Right cardiac atrium (tissue), 5 donors: ENCODE measurements at regions not wholly inside any gene's neighbourhood (a gene's known extent, or its start where the extent isn't known, plus 50 kb on each side); places are given as distances from the start of the nearest gene placed in this dataset.
"Not testable (repeated sequence)": the region's sequence is repeated elsewhere in the genome, so short reads cannot be mapped to it uniquely, and the experiment has no call there.

Experiments used
- ATAC-seq, 2 donors: fragments of 200-7000 bp; cut with Tn5 transposase; one replicate each; pipeline versions ENCODE4 v1.8.0 to v1.9.1; 2020; ENCODE audit warnings: moderate library complexity in 2 of 2, mild to moderate bottlenecking in 1 of 2
- DNase-seq, 3 donors: peaks; one replicate each; pipeline ENCODE4 v3.0.0-alpha.2; 2020
- H3K27ac ChIP-seq: one replicate; pipeline ENCODE4 v1.5.1; 2013; ENCODE audit warnings: mild to moderate bottlenecking, low read length, control low read depth, moderate library complexity
- H3K27me3 ChIP-seq: one replicate; pipeline ENCODE4 v1.6.1; 2013; ENCODE audit not compliant: control insufficient read depth, insufficient read depth
- H3K4me1 ChIP-seq: one replicate; pipeline ENCODE4 v1.6.1; 2013; ENCODE audit warnings: low read length; ENCODE audit not compliant: control insufficient read depth, insufficient read depth
- H3K4me3 ChIP-seq: one replicate; pipeline ENCODE4 v1.5.1; 2013; ENCODE audit warnings: low read length, control low read depth
- H3K9me3 ChIP-seq: one replicate; pipeline ENCODE4 v1.6.1; 2013; ENCODE audit warnings: low read length; ENCODE audit not compliant: control insufficient read depth
- WGBS: extraction: QIAGEN DNeasy Blood & Tissue Kit; methylation state at CpG from one replicate; pipeline ENCODE4 v1.1.7; 2013; 5-methylcytosine and 5-hydroxymethylcytosine counted together
- intact Hi-C, 4 donors: fragments of 100-400 bp; cut with DNase I; formaldehyde crosslinking; loops; one replicate each; pipeline versions ENCODE4 v1.11.0 to v1.14.0; 2022 to 2023
- donor health status: healthy with polysubstance abuse.
- donor health status: DM: no; HTN: yes; CAD: no.
- donor health status: DM: no; HTN: no; CAD: no.
- donor health status: DM: no; HTN: yes; CAD: no; lungs with severe emphysema.
- donor health status: DM: yes; HTN: yes; CAD: no.

DNA sequence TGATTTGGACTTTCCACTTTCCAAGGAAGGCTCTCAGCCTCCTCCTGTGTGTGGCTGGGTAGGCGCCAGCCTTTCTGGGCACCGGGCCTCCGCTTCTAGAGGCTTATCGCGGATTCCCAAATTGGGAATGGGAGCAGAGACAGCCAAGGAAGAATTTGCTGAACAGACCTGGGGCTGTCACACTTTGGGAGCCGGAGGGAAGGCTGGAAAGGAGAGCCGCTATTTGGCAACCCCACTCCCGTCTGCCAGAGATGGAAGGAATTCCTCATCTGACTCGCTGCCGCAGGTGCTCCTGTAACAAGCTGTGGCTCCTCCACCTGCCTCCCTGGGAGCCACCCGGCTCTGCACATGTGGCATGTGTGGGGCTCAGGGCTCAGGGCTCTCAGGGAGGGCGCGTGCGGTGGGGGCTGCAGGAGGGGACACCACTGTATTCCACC is 50.8 kb upstream of the ECHDC3 start:
- 57% methylated on average over 14 of the region's 14 CpGs for WGBS
- peak; percentile 56 to 77 for ATAC-seq

DNA sequence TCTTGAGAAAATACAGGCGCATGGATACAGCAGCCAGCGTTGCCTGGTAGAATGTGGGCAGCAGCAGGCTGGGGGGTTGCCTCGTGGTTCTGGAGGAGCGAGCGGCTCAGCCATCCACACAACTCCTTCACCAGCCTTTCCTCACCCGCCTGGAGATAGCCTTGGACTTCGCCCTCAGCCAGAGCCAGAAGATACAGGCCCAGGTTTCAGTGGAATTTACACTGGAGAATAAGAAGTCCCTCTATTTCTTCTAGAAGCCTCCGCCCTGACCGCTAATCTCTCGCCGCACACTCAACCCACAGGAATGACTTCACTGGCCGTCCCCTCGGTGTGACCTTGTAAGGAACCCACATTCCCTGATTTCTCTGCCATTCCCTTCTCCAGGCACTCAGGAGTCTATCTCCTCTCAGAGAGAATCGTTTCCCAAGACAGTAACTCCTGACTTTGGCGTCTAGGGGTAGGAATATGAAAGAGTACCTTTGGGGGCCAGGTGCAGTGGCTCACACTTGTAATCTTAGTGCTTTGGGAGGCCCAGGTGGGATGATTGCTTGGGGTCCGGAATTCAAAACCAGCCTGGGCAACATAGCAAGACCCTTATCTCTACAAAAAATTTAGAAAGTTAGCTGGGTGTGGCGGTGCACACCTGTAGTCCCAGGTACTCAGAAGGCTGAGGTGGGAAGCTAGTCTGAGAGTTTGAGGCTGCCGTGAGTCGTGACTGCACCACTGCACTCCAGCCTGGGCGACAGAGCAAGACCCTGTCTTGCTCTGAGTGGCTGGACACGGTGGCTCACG is 52.0 kb upstream of the ECHDC3 start:
- no peaks in the 10 kb centered on the region for H3K9me3 ChIP-seq
- no peaks in the 10 kb centered on the region for H3K4me1 ChIP-seq
- intact Hi-C loops, result no loop called here
- ATAC-seq (no peak), DNase-seq (no peak)
- WGBS, result 95% methylated on average over 22 of the region's 22 CpGs
- no peak overlapping the region for H3K4me3 ChIP-seq
- no peaks in the 10 kb centered on the region for H3K27me3 ChIP-seq
- no peak overlapping the region for H3K27ac ChIP-seq

More for the DNA sequence above, 50.8 kb upstream of the ECHDC3 start:
- Histone ChIP-seq H3K27ac (no peak overlapping the region), H3K4me1 (no peaks in the 10 kb centered on the region), H3K9me3 (no peaks in the 10 kb centered on the region), H3K4me3 (no peak overlapping the region), H3K27me3 (no peaks in the 10 kb centered on the region)
- intact Hi-C loops, result no loop called here
- peak; percentile 41 to 82 (median 80) for DNase-seq

DNA sequence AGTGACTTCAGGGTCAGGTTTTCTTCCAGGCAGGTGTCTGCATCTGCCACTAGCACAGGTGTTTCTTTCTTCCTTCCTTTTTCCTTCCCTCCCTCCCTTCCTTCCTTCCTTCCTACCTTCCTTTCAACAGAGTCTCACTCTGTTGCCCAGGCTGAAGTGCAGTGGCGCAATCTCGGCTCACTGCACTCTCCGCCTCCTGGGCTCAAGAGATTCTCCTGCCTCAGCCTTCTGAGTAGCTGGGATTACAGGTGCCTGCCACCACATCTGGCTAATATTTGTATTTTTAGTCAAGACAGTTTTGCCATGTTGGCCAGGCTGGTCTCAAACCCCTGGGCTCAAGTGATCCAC is 53.8 kb upstream of the ECHDC3 start:
- H3K4me3 ChIP-seq, H3K9me3 ChIP-seq, intact Hi-C loops, H3K27me3 ChIP-seq, DNase-seq, H3K27ac ChIP-seq, H3K4me1 ChIP-seq, ATAC-seq: not testable (repeated sequence)
- WGBS, result 91% methylated on average over 3 of the region's 3 CpGs

DNA sequence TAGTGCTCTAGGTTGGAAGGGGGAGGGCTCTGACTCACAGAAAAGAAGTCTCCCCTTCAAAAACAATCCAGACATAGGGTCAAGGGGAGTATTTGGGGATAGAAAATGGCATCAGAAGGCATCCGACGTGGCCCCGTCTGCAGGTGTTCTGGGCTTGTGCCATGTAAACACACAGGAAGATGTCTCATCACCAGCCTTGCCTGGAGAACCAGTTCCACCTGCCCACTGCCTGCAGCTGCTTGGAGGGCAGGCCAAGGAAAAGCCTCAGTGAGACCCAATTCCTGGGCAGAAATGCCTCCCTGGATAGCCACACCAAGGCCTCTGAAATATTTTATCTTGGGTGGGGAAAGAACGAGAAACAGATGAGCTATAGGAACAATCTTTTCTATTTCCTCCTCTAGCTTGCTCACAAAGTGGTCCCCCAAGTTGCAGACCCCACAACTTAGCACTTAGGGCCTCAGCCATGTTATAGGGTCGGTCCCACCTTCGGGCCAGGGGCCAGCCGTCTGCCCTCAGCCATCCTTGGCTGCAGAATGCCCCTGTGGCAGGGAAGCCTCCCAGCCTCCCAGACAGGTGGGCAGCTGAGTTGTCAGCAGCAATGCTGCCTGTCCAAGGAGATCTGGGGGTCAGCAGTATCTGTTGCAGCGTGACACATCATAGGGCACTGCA is 54.3 kb upstream of the ECHDC3 start:
- H3K27ac ChIP-seq, result no peak overlapping the region
- no peaks in the 10 kb centered on the region for H3K4me1 ChIP-seq
- 92% methylated on average over 8 of the region's 8 CpGs for WGBS
- ATAC-seq, result no peak
- DNase-seq, result no peak
- H3K4me3 ChIP-seq, result no peak overlapping the region
- no peaks in the 10 kb centered on the region for H3K9me3 ChIP-seq
- intact Hi-C loops, result no loop called here
- H3K27me3 ChIP-seq, result no peaks in the 10 kb centered on the region

DNA sequence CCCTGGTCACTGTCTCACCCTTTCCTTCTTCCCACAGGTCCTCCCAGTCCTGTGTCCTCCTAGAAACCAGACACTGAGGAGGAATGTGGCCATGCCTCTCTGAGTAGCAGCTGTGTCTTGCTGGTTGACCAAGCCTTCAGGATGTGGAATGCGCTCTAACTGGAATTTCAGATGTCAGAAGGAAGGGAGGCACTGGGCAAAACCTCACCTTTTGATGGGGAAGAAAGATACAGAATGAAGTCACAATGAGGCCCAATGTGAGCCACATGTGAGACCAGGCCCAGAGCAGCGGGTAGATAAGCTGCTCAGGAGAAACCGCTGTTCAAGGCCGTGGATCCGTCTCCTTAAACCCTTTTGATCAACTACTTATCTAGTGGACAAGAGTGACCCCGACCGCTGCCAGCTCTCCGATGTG is 54.8 kb upstream of the ECHDC3 start:
- Histone ChIP-seq H3K27me3 (no peaks in the 10 kb centered on the region), H3K27ac (no peak overlapping the region), H3K4me3 (no peak overlapping the region), H3K9me3 (no peaks in the 10 kb centered on the region), H3K4me1 (no peaks in the 10 kb centered on the region)
- DNase-seq (no peak), ATAC-seq (no peak)
- 85% methylated on average over 8 of the region's 8 CpGs for WGBS
- intact Hi-C loops, result no loop called here

DNA sequence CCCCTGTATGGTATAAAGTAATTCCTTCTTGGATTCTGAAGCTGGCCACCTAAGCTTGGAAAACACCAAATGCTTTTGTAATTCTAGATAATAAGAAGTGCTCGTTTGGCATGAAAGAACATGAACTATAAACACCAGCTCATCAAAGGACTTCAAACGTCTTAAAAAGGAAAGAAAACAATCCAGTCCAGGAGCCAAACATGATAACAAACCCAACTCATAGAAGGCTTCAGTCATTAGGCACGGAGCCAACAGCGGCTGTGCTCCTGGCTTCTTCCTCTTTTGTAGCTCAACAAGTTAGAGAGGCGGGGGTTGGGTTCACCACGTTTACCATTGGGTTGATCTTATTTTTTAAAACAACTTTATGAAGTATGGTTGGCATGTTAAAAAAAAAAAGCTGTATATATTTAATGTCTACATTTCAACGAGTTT is 56.4 kb upstream of the ECHDC3 start:
- DNase-seq, result peak; percentile 65 to 90 (median 80)
- 16% methylated on average over 7 of the region's 7 CpGs for WGBS
- no peak overlapping the region for H3K27ac ChIP-seq
- no peaks in the 10 kb centered on the region for H3K4me1 ChIP-seq
- intact Hi-C loops, result no loop called here
- no peaks in the 10 kb centered on the region for H3K9me3 ChIP-seq
- peak; percentile 53 to 55 for ATAC-seq
- no peak overlapping the region for H3K4me3 ChIP-seq
- no peaks in the 10 kb centered on the region for H3K27me3 ChIP-seq

DNA sequence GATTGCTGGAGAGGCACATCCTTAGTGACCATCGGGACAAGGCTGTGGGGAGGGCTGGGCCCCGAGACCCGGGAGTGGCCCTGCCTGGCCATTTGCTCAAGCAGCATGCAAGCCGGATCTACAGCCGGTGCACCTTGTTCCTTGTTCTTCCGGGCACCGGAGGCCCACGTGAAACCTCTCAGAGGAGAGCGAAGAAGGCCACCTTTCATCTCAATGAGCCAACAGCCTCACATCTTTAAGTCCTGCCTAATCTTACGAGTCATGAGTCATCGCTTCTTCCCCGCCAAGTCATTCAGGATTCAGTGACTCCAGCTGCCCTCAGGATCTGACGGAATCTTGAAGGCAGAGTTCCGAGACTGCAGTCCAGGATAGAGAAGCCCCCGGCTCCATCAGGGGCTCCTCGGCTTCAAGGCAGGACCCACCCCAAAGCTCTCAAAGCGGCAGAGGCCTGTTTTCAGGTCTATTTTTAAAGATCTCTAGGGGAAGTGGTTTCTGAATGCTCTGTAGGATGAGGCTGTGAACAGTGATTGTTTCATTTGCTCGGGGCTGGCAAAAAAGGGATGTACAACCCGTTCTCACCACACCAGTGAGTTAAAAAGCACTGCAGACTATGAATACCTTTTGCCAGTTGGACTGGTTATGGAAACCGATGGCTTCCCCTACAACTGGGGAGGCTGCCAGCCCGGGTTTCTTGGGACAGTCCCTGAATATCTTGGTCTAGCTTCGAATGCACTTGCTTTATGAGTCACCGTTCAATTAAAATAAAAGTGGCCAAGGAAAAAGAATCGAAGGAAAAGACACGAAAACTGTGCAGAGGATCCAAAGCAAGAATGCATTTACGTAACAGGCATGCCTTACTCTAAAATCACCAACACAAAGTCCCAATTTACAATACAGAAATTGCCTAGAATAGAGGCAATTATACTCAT is 57.2 kb upstream of the ECHDC3 start:
- H3K4me3 ChIP-seq, result peak overlapping the region; percentile 43
- 29% methylated on average over 26 of the region's 26 CpGs for WGBS
- intact Hi-C loops, result no loop called here

DNA sequence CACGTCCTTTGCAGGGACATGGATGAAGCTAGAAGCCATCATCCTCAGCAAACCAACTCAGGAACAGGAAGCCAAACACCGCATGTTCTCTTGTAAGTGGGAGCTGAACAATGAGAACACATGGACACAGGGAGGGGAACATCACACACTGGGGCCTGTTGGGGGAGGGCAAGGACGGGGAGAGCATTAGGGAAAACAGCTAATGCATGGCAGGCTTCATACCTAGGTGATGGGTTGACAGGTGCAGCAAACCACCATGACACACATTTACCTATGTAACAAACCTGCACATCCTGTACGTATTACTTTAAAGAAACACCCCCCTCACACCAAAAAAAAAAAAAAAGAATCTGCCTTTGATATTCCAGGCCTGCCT is 57.9 kb upstream of the ECHDC3 start:
- DNase-seq, H3K4me1 ChIP-seq, H3K9me3 ChIP-seq, H3K27ac ChIP-seq, intact Hi-C loops, ATAC-seq, H3K4me3 ChIP-seq, H3K27me3 ChIP-seq: not testable (repeated sequence)
- WGBS, result 50% methylated on average over 4 of the region's 4 CpGs

More for the DNA sequence above, 57.2 kb upstream of the ECHDC3 start:
- DNase-seq (peak; percentile 79 to 90 (median 87)), ATAC-seq (peak; percentile 83 to 90)
- Histone ChIP-seq H3K4me1 (no peaks in the 10 kb centered on the region), H3K9me3 (no peaks in the 10 kb centered on the region), H3K27ac (peak overlapping the region; percentile 55), H3K27me3 (no peaks in the 10 kb centered on the region)

DNA sequence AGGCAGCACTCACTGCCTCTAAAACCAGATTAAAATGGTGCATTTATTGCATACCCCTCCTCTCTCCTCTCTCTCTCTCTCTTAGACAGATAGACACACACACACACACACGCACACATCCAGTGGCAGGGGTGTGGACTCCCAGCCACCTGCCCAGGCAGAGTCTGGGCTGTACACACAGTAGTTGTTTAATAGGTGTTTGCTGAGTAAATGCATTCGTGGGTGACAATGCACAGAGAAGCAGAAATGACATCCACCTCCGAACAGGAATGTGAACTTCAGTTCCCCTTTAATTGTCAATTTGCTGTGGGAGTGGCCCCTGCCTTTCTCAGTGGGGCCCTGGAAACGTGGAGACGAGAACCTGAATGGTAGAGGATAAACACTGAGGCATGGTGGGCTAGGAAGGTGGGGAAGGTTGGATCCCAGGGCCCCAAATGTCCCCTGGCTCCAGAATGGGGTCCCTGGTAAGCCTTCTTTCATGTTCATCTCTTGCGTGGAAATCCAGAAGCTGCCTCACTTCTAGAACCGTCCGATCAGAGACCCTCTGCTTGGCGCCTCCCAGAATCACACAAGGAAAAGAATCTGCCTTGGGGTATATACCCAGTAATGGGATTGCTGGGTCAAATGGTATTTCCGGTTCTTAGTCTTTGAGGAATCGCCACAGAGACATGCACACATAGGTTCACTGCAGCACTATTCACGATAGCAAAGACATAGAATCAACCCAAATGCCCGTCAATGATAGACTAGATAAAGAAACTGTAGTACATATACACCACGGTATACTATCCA is 58.5 kb upstream of the ECHDC3 start:
- 92% methylated on average over 14 of the region's 14 CpGs for WGBS
- Histone ChIP-seq H3K4me3 (no peak overlapping the region), H3K27ac (no peak overlapping the region), H3K4me1 (no peaks in the 10 kb centered on the region), H3K27me3 (no peaks in the 10 kb centered on the region), H3K9me3 (no peaks in the 10 kb centered on the region)
- DNase-seq, result no peak
- intact Hi-C loops, result no loop called here
- no peak for ATAC-seq

DNA sequence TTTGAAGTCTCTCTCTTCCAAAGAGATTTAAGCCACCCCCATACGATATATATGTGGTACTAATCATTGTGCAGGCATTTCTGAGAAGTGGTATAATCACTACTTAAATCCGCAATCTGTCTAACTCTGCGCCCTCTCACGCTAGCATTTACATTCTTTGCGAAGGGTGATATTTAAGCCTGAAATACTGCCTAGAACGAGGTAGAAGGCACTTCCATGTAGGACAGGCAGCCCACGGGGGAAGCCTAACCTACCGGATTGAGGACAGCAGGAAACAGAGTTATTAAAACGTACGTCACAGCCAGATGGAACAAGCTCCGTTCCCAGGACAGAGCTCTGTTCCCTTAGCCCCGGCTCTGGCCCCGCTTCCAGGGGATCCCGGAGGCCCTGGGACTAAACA is 59.3 kb upstream of the ECHDC3 start:
- intact Hi-C loops, result no loop called here

More for the DNA sequence above, 59.3 kb upstream of the ECHDC3 start:
- H3K4me1 ChIP-seq, result no peaks in the 10 kb centered on the region
- ATAC-seq (no peak), DNase-seq (no peak)
- no peaks in the 10 kb centered on the region for H3K27me3 ChIP-seq
- H3K4me3 ChIP-seq, result no peak overlapping the region
- 68% methylated on average over 14 of the region's 14 CpGs for WGBS
- no peaks in the 10 kb centered on the region for H3K9me3 ChIP-seq
- no peak overlapping the region for H3K27ac ChIP-seq
